Skeletal muscle tissue (tissue), 3 donors: ENCODE measurements at regions not wholly inside any gene's neighbourhood (a gene's known extent, or its start where the extent isn't known, plus 50 kb on each side); places are given as distances from the start of the nearest gene placed in this dataset.

ENCODE experiments used
- H3K27ac ChIP-seq: one replicate; pipeline ENCODE4 v1.7.0; 2013; ENCODE audit warnings: mild to moderate bottlenecking, low read depth, low read length, inconsistent platforms
- H3K27me3 ChIP-seq, 3 donors: one replicate each; pipeline ENCODE4 v1.7.0; 2013; ENCODE audit warnings: low read length in 3 of 3; ENCODE audit not compliant: control insufficient read depth in 3 of 3, insufficient read depth in 3 of 3
- H3K36me3 ChIP-seq, 3 donors: one replicate each; pipeline ENCODE4 v1.7.0; 2013; ENCODE audit warnings: low read length in 3 of 3; ENCODE audit not compliant: control insufficient read depth in 3 of 3, insufficient read depth in 3 of 3
- H3K4me1 ChIP-seq, 3 donors: one replicate each; pipeline ENCODE4 v1.7.0; 2013; ENCODE audit warnings: low read length in 3 of 3, mild to moderate bottlenecking in 3 of 3; ENCODE audit not compliant: control insufficient read depth in 3 of 3, insufficient read depth in 3 of 3
- H3K4me3 ChIP-seq, 3 donors: one replicate each; pipeline ENCODE4 v1.7.0; 2013; ENCODE audit warnings: low read length in 3 of 3
- H3K9ac ChIP-seq, 3 donors: one replicate each; pipeline ENCODE4 v1.7.0; 2013; ENCODE audit warnings: low read length in 3 of 3, mild to moderate bottlenecking in 3 of 3, moderate library complexity in 2 of 3, low read depth in 1 of 3
- H3K9me3 ChIP-seq, 3 donors: one replicate each; pipeline ENCODE4 v1.7.0; 2013; ENCODE audit warnings: low read length in 3 of 3; ENCODE audit not compliant: control insufficient read depth in 3 of 3
- donor health status: Osteomylitis.

DNA sequence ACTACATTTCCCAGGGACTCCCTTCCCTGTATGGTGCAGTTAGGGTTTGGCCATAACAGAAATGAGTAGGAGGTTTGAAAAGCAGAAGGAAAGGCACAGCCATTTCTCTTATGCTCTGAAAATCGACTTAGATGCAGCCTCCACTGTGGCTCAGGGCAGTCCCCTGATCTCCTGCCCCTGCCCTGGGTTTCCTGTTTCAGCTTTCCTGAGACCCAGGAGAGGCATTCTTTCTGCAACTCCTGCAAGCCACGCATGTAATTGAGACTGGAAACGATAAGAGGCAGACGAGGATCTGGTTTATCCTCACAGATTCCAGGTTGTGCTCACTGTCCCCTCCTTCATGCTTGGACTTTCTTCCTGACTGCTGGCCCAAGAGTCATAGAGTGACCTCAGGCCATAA is 461.2 kb upstream of the VSTM2A start:
- Histone ChIP-seq H3K27me3 (no peaks in the 10 kb centered on the region), H3K9ac (no peak overlapping the region), H3K27ac (no peak overlapping the region), H3K9me3 (no peaks in the 10 kb centered on the region), H3K4me3 (no peak overlapping the region), H3K36me3 (no peaks in the 10 kb centered on the region), H3K4me1 (no peaks in the 10 kb centered on the region)

- H3K27ac ChIP-seq = no peak overlapping the region
- no peak overlapping the region for H3K9ac ChIP-seq
- no peaks in the 10 kb centered on the region for H3K36me3 ChIP-seq
- H3K9me3 ChIP-seq = no peaks in the 10 kb centered on the region
- no peaks in the 10 kb centered on the region for H3K4me1 ChIP-seq
- H3K4me3 ChIP-seq = no peak overlapping the region
- H3K27me3 ChIP-seq = no peaks in the 10 kb centered on the region
Observed at GRCh38 chr7:54084340-54084739, 457.8 kb upstream of the VSTM2A start.

DNA sequence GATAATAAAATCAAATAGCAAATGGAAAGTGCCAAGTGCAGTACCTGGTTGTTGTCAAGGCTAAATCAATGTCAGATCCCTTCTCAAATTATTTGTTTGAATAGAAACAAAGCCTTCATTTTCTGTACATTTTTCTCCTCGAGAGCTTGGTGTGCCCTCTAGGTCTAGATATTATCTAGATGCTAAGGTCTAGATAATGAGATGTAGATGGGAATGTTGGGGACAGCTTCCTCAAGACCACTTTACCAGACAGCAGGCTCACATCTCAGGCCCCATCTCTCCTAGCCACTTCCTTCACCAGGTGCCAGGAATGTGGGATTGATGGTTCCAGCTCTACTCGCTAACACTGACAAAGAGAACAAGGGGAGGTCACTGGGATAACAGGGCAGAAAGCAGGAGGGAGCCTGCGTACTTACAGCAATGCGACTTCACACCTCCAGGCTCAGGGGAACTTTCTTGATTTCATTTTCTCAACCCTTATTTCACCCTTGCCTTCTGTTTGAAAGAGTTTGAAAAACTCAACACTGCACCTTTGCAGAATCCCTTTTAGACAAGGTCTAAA is 451.4 kb upstream of the VSTM2A start:
- H3K36me3 ChIP-seq = no peaks in the 10 kb centered on the region
- no peak overlapping the region for H3K9ac ChIP-seq
- peaks cover 0 to 3% (median 0%) of the 10 kb centered on the region in 3 donors for H3K9me3 ChIP-seq
- H3K4me3 ChIP-seq = no peak overlapping the region
- H3K27ac ChIP-seq = no peak overlapping the region
- H3K27me3 ChIP-seq = no peaks in the 10 kb centered on the region
- H3K4me1 ChIP-seq = no peaks in the 10 kb centered on the region

GRCh38 chr7:54091322-54091721 is 450.9 kb upstream of the VSTM2A start:
- H3K27ac ChIP-seq = no peak overlapping the region
- peaks cover 0 to 3% (median 0%) of the 10 kb centered on the region in 3 donors for H3K9me3 ChIP-seq
- no peaks in the 10 kb centered on the region for H3K36me3 ChIP-seq
- no peaks in the 10 kb centered on the region for H3K27me3 ChIP-seq
- no peak overlapping the region for H3K9ac ChIP-seq
- H3K4me3 ChIP-seq = no peak overlapping the region
- H3K4me1 ChIP-seq = no peaks in the 10 kb centered on the region

DNA sequence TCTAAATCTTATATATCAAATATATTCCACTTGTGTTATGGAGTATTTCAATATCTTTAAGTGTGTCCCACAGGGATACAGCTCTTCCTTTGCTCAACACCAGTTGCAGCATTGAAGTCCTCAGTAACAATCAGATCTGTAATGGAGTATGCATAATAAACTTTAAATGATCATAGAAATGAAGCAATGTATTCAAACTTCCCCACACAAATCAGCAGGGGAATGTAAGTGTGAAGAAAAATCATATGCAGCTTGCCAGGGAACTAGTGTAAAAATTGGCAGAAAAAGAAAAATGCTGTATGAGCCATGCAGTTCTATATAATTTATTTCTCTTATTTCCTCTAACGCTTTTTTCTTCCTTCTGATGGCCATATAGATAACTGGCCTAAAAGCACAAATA is 444.3 kb upstream of the VSTM2A start:
- H3K4me3 ChIP-seq = no peak overlapping the region
- H3K27ac ChIP-seq = no peak overlapping the region
- H3K36me3 ChIP-seq = no peaks in the 10 kb centered on the region
- H3K27me3 ChIP-seq = no peaks in the 10 kb centered on the region
- no peaks in the 10 kb centered on the region for H3K4me1 ChIP-seq
- H3K9me3 ChIP-seq = no peaks in the 10 kb centered on the region
- no peak overlapping the region for H3K9ac ChIP-seq

DNA sequence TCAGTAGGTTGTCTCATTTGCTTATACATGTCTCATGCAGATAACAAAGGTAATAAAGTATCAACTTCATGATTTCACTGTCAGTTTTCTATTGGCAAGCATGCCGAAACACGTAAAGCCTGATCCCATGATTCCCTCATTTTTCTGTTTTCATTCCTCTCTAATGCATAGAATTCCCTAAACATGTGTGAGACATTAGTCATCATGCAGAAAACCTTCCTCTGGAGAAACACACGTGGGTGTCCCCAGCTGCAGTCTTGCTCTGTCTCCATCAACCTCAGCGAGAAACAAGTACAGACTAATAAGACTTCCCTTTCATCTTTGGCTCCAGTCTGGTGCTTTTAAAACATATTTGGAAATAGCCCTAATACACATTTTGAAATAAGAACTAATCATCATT is 432.7 kb upstream of the VSTM2A start:
- Histone ChIP-seq H3K4me1 (no peaks in the 10 kb centered on the region), H3K27ac (no peak overlapping the region), H3K36me3 (no peaks in the 10 kb centered on the region), H3K9ac (no peak overlapping the region), H3K4me3 (no peak overlapping the region), H3K27me3 (no peaks in the 10 kb centered on the region), H3K9me3 (peaks cover 0 to 2% (median 0%) of the 10 kb centered on the region in 3 donors)

GRCh38 chr7:54111814-54112511 is 430.2 kb upstream of the VSTM2A start:
- H3K9me3 ChIP-seq = peaks cover 0 to 2% (median 0%) of the 10 kb centered on the region in 3 donors
- H3K27ac ChIP-seq = no peak overlapping the region
- no peak overlapping the region for H3K9ac ChIP-seq
- no peaks in the 10 kb centered on the region for H3K36me3 ChIP-seq
- H3K4me3 ChIP-seq = no peak overlapping the region
- H3K4me1 ChIP-seq = no peaks in the 10 kb centered on the region
- H3K27me3 ChIP-seq = no peaks in the 10 kb centered on the region

GRCh38 chr7:54112567-54112966 is 429.6 kb upstream of the VSTM2A start:
- H3K27me3 ChIP-seq = no peaks in the 10 kb centered on the region
- H3K9me3 ChIP-seq = peaks cover 0 to 4% (median 0%) of the 10 kb centered on the region in 3 donors
- no peak overlapping the region for H3K9ac ChIP-seq

GRCh38 chr7:54115028-54115763 is 427.0 kb upstream of the VSTM2A start:
- Histone ChIP-seq H3K4me1 (no peaks in the 10 kb centered on the region), H3K36me3 (no peaks in the 10 kb centered on the region), H3K9ac (no peak overlapping the region), H3K27me3 (no peaks in the 10 kb centered on the region), H3K27ac (no peak overlapping the region), H3K4me3 (no peak overlapping the region), H3K9me3 (peaks cover 0 to 4% (median 0%) of the 10 kb centered on the region in 3 donors)

More at GRCh38 chr7:54112567-54112966, 429.6 kb upstream of the VSTM2A start:
- H3K4me1 ChIP-seq = no peaks in the 10 kb centered on the region
- no peak overlapping the region for H3K27ac ChIP-seq
- no peaks in the 10 kb centered on the region for H3K36me3 ChIP-seq
- H3K4me3 ChIP-seq = no peak overlapping the region

GRCh38 chr7:54116956-54117355 is 425.2 kb upstream of the VSTM2A start:
- H3K4me3 ChIP-seq = no peak overlapping the region
- peaks cover 0 to 4% (median 0%) of the 10 kb centered on the region in 3 donors for H3K9me3 ChIP-seq
- no peak overlapping the region for H3K9ac ChIP-seq
- no peaks in the 10 kb centered on the region for H3K4me1 ChIP-seq
- H3K27me3 ChIP-seq = no peaks in the 10 kb centered on the region
- no peak overlapping the region for H3K27ac ChIP-seq
- H3K36me3 ChIP-seq = no peaks in the 10 kb centered on the region
